ENCODE measurements at regions not wholly inside any gene's neighbourhood (a gene's known extent, or its start where the extent isn't known, plus 50 kb on each side); places are given as distances from the start of the nearest gene placed in this dataset.

GRCh38 chr1:72997041-72997440, 714.7 kb upstream of the NEGR1 start:
- TF ChIP-seq CREB1 (IDR thresholded peaks at IDR 0.05; ENCODE audit: low read depth), result no peak
- TF ChIP-seq REST (IDR thresholded peaks at IDR 0.05; ENCODE audit: low read depth, low read length), result no peak
- TF ChIP-seq ETV6 (conservative IDR thresholded peaks at IDR 0.05 in 1 of 2, IDR thresholded peaks at IDR 0.05 in 1 of 2; ENCODE audit: borderline replicate concordance in 1 of 2, low read depth in 1 of 2), result no peak
- no peak for TF ChIP-seq CTCF (IDR thresholded peaks at IDR 0.05 in 2 of 3, conservative IDR thresholded peaks at IDR 0.05 in 1 of 3; ENCODE audit: control insufficient read depth in 2 of 3, extremely low read depth in 1 of 3, insufficient read depth in 1 of 3, low read depth in 3 of 3, low read length in 3 of 3)
- TF ChIP-seq MTA2 (IDR thresholded peaks at IDR 0.05; ENCODE audit: low read depth), result no peak
- no peak for TF ChIP-seq HDGF (IDR thresholded peaks at IDR 0.05)
- TF ChIP-seq POLR2A (IDR thresholded peaks at IDR 0.05; ENCODE audit: low read depth, low read length), result no peak
- no peak for TF ChIP-seq EP300 (IDR thresholded peaks at IDR 0.05; ENCODE audit: borderline replicate concordance in 1 of 2, control insufficient read depth in 1 of 2, low read depth in 2 of 2, low read length in 2 of 2)
- no peak for TF ChIP-seq ATF3 (IDR thresholded peaks at IDR 0.05; ENCODE audit: borderline replicate concordance, extremely low read depth, low read depth, low read length)
- no peak for TF ChIP-seq ZNF622 (IDR thresholded peaks at IDR 0.05)
- TF ChIP-seq E4F1 (IDR thresholded peaks at IDR 0.05; ENCODE audit: borderline replicate concordance, partially characterized antibody), result no peak
